Activated CD8-positive, alpha-beta memory T cell treated with anti-CD3 and anti-CD28 coated beads, Interleukin-2, amount 50 U/mL, for 1 hour (primary cell): ENCODE measurements at regions not wholly inside any gene's neighbourhood (a gene's known extent, or its start where the extent isn't known, plus 50 kb on each side); places are given as distances from the start of the nearest gene placed in this dataset.

Experiments
- DNase-seq: peaks from one replicate; pipeline ENCODE4 v3.0.0-alpha.2; 2020; ENCODE audit errors: extremely low read depth

GRCh38 chr6:134739299-134740026, 210.4 kb downstream of the ALDH8A1 start:
- DNase-seq: no peak

DNA sequence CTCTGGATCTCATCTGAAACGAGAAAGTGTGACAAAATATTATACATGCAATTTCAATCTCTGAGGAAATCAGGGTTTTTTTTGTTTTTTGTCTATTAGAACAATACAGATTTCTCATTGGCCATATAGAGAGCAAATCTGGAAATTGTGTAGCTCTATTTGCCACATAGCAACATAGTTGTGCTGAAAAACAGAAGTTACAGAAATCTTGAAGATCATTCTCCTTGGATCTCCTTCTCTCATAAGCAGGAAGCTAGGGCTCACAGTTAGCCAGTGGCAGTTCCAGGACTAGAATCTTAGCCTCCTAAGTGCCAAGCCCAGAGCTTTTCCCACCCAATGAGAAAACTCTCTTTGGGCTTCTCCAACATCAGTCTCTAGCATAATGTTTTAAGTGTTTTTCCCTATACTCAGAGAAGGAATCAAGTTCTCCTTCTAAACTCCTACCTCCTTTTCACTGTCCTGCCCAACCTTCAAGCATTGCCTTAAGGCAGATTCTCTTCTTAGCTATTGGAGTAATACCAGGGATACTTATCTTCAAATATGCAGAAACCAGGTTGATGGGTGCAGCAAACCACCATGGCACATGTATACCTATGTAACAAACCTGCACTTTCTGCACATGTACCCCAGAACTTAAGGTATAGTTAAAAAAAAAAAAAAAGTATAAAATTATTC, 211.6 kb downstream of the ALDH8A1 start:
- DNase-seq: no peak

GRCh38 chr6:134735461-134735860, 214.4 kb downstream of the ALDH8A1 start:
- no peak for DNase-seq

GRCh38 chr6:134734312-134734869, 215.5 kb downstream of the ALDH8A1 start:
- no peak for DNase-seq

- DNase-seq: no peak
Observed at GRCh38 chr6:134733801-134734200, 216.1 kb downstream of the ALDH8A1 start.

DNA sequence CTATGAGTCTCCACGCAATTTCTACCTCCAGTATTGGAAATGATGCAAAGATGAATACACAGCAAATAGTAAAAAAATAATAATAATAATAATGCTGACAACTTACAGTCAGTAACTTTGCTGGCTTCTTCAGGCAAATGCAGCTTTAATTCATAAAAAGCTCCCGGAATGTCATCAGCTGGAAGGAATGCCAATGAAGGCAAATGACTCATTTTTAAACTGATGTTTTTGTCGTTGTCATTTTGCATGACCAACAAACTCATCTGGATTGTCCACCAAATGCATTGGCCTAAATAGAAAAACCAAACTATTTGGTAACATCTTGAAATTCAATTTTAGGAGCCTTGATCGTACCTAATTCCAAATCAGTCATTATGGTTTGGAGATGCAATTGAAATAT, 217.1 kb downstream of the ALDH8A1 start:
- DNase-seq: no peak

DNA sequence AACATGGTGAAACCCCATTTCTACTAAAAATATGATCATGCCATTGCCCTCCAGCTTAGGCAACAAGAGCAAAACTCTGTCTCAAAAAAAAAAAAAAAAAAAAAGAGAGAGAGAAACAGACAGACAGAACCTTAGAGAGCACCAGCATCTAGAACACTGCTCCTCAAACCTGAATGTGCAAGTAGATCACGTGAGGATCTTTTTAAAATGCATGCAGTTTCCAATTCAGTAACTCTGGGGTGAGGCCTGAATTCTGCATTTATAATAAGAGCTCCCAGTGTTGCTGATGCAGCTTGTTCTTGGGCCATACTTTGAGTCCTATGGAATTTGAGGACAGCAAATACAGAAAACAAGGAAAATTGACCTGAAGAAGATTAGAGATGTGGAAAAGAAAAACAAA, 218.3 kb downstream of the ALDH8A1 start:
- no peak for DNase-seq

- DNase-seq: no peak
Observed at GRCh38 chr6:134730013-134730412, 219.9 kb downstream of the ALDH8A1 start.

DNA sequence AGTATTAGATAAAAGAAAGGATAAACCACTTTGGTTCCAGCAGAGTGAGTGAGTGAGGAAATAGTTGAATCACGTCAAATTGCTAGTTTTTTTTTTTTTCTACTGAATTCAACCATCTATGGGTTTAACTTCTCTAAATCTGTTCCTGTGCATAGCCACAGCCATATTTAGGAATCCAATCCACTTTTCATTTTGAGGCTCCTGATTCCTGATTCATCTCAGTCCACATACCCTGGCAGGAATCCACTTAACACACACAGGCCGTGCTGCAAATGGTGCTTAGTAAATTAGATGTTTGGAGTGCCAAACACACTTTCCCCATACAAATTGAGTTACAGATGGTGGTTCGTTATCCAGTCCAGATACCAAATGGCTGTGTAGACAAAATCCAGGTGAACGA, 220.3 kb downstream of the ALDH8A1 start:
- no peak for DNase-seq

DNA sequence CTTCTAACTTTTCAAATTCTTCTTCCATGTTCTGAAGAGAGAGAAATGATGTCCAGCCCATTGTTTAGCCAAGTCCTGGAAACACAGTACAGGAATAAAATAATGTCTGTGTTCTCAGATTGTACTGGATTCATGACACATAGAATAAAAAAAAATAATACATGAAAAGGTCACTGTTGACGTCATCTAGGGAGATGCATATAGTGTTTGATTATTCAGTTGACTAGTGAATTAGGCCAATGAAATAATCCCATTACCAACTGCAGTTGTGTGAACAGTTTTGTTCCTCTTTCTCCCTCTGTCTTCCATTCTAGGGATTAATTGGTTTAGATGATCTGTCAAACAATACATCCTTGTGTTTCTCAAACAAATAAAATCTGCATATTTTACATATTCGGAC, 222.8 kb downstream of the ALDH8A1 start:
- DNase-seq: no peak

- no peak for DNase-seq
Observed at GRCh38 chr6:134725590-134725989, 224.3 kb downstream of the ALDH8A1 start.

- DNase-seq: no peak
Observed at GRCh38 chr6:134724771-134725340, 225.0 kb downstream of the ALDH8A1 start.

GRCh38 chr6:134723081-134723871, 226.6 kb downstream of the ALDH8A1 start:
- no peak for DNase-seq

DNA sequence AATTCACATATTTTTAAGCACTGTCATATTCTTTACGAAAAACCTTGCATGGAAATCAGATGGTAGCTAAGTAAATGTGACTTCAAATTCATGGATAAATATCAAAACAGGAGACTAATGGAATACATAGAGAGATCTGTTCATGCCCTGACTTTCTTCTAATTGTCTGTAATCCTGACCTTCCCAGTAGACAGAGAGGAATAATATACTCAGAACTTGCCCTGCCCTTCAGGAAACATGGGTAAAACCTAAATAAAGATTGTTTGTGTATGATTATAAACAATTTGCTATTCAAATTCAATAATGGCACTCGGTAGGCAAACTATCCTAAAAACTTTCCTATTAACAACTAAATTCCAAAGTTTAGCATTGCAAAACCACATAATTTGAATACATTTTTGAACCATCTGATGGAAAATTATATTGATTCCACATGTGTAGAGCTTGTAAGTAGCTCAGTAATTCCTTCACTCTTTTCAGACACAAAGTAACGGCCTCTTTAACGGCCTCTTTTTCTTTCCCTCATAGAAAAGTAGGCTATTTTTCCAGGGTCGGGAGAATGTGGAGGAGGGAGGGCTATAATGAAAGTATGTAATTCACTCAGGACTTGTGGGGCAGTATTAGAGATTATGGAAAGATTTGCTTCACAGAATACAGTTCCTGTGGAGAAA, 227.6 kb downstream of the ALDH8A1 start:
- DNase-seq: no peak

DNA sequence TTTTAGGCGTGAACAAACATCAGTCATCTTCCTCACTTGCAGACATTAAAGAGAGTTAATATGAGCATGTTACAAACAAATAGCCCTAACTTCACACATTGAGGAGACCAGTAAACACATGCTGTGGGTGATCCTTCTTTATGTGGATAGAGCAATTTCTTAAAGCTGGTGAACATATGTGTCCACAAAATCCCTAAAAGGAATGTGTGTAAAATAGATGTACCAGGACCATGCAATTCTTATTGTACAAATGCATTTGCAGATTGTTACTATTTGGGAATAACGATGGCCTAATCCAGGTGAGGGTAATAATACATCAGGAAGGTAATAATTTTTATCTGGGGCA, 228.9 kb downstream of the ALDH8A1 start:
- no peak for DNase-seq

DNA sequence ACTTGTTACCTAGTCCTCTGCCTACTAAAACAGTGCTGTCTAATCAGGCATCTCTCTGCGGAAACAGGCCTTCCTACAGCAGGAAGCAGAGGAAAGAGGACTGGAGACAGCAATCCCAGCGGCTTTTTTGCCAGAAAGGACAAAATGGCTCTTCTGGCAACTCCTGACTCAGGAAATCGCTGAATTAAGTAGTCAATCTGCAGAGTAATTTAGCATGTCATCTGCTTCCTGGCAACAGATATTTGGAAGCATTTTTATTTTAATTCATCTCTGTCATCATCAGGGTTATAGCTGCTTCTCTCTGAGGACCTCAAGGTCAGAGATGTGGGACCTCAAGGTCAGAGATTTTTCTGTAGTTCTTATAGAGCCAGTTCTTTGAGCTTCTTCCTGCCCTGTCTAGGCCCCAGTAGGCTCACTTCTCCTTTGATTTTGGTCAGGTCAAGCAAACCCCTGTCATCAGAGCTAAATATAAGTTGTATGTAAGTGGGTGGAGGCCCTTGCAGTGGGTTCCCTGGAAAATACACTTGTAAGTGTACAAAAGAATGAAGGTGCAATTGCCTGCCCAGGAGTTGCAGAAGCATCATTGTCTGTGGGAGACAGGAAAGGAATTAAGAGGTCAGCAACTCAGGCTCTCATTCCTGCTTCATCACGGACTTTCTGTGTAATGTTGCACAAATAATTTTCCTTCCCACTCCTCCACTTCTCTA, 229.4 kb downstream of the ALDH8A1 start:
- no peak for DNase-seq

- DNase-seq: no peak
Observed at GRCh38 chr6:134719911-134720310, 230.0 kb downstream of the ALDH8A1 start.

GRCh38 chr6:134719286-134719685, 230.6 kb downstream of the ALDH8A1 start:
- DNase-seq: no peak

DNA sequence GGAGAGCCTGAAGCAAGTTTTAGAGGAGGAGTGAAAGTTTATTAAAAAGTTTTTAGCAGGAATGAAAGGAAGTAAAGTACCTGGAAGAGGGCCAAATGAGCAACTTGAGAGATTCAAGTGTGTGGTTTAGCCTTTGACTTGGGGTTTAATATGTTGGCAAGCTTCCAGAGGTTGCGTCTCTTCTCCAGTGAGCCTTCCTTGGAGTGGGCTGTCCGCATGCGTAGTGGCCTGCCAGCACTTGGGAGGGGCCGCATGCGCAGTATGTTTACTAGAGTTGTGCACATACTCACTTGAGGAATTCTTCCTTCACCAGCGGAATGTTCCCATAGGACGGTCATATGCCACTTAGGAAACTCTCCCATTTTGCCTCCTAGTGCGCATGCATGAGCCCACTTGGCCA, 235.2 kb downstream of the ALDH8A1 start:
- no peak for DNase-seq

DNA sequence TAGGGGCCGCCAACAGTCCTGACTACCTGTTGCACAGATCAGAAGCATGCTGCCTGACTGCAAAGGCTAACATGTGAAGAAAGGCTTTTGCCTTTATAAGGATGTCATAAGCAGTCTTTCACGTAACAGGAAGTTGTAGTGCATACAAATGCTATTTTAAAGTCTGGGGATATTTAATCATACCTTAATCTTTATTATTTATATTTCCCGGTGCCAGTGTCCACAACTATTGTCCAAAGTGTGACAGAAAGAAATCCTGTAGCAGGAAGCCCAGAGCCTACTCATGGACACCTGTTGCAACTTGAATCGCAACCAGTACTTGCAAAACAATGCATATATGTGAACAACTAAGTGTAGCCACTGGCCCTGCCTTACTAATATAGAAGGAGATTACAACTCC, 235.8 kb downstream of the ALDH8A1 start:
- DNase-seq: no peak

DNA sequence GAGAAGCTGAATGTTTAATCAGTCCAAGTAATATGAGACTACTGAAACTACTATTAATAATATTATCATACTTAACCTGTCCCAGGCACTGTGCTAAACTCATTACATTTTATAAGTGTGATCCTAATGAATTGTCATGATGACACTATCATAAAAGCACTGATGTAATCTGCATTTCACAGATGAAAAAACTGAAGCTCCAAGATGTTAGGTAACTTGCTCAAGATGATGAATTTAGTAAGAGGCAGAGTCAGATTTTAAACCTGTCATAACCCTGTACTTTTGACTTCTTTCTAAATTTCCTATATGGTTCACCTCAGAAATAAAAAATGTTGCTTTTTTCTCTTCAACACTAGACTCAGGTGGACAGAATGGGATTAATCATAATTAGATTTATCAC, 237.6 kb downstream of the ALDH8A1 start:
- DNase-seq: no peak
